ENCODE measurements at regions not wholly inside any gene's neighbourhood (a gene's known extent, or its start where the extent isn't known, plus 50 kb on each side); places are given as distances from the start of the nearest gene placed in this dataset.

DNA sequence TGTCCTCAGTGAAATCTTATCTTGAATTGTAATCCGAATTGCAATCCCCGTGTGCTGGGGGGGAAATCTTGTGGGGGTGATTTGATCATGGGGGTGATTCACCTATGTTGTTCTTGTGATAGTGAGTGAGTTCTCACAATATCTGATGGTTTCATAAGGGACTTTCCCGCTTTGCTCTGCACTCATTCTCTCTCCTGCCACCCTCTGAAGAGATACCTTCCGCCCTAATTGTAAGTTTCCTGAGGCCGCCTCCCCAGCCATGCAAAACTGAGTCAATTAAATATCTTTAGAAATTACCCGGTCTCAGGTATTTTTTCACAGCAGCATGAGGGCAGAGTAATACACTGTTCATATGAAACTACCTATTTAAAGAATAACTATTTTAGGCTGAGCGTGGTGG, 304.1 kb upstream of the EPHA6 start:
- no peak for TF ChIP-seq EZH2 (IDR thresholded peaks at IDR 0.05; ENCODE audit: borderline replicate concordance, insufficient read depth, low read depth, low read length, poor library complexity, severe bottlenecking)
- TF ChIP-seq, protein P1, sequence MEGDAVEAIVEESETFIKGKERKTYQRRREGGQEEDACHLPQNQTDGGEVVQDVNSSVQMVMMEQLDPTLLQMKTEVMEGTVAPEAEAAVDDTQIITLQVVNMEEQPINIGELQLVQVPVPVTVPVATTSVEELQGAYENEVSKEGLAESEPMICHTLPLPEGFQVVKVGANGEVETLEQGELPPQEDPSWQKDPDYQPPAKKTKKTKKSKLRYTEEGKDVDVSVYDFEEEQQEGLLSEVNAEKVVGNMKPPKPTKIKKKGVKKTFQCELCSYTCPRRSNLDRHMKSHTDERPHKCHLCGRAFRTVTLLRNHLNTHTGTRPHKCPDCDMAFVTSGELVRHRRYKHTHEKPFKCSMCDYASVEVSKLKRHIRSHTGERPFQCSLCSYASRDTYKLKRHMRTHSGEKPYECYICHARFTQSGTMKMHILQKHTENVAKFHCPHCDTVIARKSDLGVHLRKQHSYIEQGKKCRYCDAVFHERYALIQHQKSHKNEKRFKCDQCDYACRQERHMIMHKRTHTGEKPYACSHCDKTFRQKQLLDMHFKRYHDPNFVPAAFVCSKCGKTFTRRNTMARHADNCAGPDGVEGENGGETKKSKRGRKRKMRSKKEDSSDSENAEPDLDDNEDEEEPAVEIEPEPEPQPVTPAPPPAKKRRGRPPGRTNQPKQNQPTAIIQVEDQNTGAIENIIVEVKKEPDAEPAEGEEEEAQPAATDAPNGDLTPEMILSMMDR (IDR thresholded peaks at IDR 0.05) = no peak

All from B cell (primary cell).